LNCAP (cell line): ENCODE measurements at regions not wholly inside any gene's neighbourhood (a gene's known extent, or its start where the extent isn't known, plus 50 kb on each side); places are given as distances from the start of the nearest gene placed in this dataset.

Experiments
- TF ChIP-seq, protein P1 (sequence below): fragments of 450-650 bp; IDR thresholded peaks from 2 replicates; pipeline ENCODE4 v1.5.1; 2017; ENCODE audit warnings: mild to moderate bottlenecking

GRCh38 chr14:71324767-71325272, 417.6 kb downstream of the PCNX1 start:
- TF ChIP-seq, protein P1, sequence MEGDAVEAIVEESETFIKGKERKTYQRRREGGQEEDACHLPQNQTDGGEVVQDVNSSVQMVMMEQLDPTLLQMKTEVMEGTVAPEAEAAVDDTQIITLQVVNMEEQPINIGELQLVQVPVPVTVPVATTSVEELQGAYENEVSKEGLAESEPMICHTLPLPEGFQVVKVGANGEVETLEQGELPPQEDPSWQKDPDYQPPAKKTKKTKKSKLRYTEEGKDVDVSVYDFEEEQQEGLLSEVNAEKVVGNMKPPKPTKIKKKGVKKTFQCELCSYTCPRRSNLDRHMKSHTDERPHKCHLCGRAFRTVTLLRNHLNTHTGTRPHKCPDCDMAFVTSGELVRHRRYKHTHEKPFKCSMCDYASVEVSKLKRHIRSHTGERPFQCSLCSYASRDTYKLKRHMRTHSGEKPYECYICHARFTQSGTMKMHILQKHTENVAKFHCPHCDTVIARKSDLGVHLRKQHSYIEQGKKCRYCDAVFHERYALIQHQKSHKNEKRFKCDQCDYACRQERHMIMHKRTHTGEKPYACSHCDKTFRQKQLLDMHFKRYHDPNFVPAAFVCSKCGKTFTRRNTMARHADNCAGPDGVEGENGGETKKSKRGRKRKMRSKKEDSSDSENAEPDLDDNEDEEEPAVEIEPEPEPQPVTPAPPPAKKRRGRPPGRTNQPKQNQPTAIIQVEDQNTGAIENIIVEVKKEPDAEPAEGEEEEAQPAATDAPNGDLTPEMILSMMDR, result no peak

DNA sequence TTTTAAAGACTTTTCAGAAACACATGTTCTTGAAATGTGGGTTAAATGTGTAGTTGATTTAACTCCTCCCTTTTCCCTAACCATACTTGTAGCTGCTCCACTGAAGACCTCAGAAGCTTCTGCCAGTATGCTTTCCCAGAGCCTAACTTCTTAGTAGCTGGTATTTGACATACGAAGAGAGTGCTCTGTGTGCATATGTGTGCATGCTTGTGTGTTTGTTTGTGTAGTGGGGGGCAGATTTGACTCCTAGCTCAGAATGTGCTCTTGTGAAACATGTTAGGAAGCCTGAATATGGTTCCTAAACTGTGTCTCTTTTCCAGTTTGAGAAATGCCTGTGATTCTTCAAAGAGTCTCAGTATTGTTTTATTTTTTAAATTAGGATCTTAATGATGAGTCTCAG, 420.4 kb downstream of the PCNX1 start:
- TF ChIP-seq, protein P1, result no peak

GRCh38 chr14:71328183-71328582, 420.9 kb downstream of the PCNX1 start:
- TF ChIP-seq, protein P1, result no peak

DNA sequence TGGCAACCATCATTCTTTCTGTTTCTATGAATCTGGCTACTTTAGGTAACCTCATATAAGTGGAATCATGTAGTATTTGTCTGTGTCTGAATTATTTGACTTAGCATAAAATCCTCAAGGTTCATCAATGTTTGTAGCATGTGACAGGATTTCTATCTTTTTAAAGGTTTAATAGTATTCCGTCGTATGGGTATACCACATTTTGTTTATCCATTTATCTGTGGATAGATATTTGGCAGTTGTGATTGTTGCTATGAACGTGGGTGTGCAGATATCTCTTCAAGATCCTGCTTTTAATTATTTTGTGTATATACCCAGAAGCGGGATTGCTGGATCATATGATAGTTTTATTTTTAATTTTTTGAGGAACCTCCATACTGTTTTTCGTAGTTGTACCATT, 421.7 kb downstream of the PCNX1 start:
- TF ChIP-seq, protein P1, result no peak

DNA sequence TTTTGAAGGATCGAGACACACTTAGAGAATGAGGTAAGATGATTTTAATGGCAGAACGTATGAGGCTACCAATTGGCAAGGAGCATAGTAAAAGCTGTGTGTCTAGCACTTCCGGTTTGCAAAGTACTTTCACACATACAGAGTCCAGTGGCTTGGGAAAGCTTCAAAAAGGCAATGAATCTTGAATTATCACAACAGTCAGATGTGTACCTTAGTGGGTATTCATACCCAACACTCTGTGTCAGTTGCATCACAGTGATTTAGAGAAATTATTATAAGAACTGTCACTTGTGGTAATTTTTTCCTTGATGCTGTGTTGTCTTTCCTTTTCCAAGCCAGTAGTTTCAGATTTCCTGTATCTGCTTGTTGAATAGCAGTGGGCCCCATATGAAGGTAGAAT, 424.1 kb downstream of the PCNX1 start:
- TF ChIP-seq, protein P1, result no peak

GRCh38 chr14:71332476-71332875, 425.2 kb downstream of the PCNX1 start:
- TF ChIP-seq, protein P1, result no peak

DNA sequence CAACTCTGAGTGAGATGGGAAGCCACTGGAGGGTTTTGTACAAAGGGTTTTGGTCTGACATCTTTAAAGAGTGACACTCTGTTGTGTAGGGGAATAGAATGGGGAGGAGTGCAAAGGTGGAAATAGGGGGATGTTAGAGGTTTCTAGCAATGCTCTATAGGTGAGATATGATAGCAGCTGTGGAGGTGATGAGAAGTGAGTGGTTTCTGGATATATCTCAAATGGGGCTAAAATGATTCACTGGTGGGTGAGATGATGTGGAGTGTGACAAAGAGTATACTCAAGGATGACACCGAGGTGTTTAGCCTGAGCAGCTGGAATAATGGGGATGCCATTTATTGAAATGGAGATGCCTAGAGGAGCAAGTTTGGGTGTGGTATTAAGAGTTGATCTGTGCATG, 426.4 kb downstream of the PCNX1 start:
- TF ChIP-seq, protein P1, result no peak
